Stimulated activated CD4-positive, alpha-beta T cell treated with anti-CD3 and anti-CD28 coated beads, Interleukin-1b, Interleukin-23, amount 100 ng/mL, for 4 hours (primary cell): ENCODE measurements at regions not wholly inside any gene's neighbourhood (a gene's known extent, or its start where the extent isn't known, plus 50 kb on each side); places are given as distances from the start of the nearest gene placed in this dataset.
"Not testable (repeated sequence)": the region's sequence is repeated elsewhere in the genome, so short reads cannot be mapped to it uniquely, and the experiment has no call there.

Experiments
- DNase-seq, 2 donors: peaks; one replicate each; pipeline ENCODE4 v3.0.0-alpha.2; 2020; ENCODE audit warnings: low read depth in 2 of 2

GRCh38 chr3:82410366-82410765 lies 648.9 kb upstream of the GBE1 start:
- DNase-seq = no peak

DNA sequence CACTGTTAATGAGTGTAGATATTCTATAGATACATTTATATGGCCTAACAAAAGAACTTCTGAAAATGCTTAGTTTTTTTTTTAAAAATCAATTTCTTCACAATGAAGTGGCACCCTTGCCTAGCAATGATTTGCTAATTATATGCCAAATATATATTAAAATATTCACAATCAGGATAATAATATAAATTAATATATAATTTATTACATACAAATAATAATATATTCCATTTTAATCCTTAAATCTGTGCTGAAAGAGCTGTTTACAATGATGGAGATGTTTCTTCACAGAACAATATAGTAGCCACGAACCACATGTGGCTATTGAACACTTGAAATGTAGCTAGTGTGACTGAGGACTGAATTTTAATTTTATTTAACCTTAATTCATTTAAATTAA lies 648.4 kb upstream of the GBE1 start:
- DNase-seq = no peak

GRCh38 chr3:82392203-82392775 lies 630.8 kb upstream of the GBE1 start:
- no peak for DNase-seq

DNA sequence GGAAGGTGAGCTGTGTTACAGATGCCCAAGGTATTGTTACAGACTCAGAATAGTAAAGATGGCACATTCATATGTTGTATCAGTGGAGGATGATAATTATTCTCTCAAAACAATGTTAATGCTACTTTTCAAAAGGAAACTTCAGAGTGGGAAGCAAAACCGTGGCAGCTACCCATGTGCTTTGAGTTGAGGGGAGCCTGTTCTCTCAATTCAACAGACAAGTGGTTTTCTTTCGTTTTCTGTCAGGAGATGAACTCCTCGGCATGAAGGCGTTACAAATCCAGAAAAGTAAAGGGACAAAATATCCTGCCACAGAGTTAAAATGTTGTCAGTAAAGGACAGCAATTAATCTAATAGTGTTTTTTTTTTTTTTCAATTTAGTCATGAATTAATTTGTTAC lies 629.4 kb upstream of the GBE1 start:
- no peak for DNase-seq

- no peak for DNase-seq
These were observed 625.2 kb upstream of the GBE1 start for GRCh38 chr3:82386647-82387046.

DNA sequence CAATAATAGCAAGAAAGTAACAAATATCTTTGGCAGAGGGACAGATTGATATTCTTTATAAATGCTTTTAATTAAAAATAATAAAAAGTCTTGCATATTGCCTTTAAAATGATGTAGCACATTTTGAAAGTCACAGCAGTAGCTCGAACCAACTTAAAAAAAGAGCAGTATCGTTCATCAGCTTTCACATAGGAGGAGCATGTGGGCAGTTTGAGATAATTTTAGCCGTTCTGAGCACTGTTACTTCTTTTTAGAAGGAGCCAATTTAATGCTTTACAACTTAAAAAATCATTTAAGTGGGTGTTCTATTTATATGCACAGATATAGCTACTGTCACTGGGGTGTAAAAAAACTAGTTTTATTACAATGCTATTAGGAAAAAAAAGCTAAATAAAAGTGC lies 622.7 kb upstream of the GBE1 start:
- DNase-seq = no peak

- DNase-seq = no peak
These were observed 621.4 kb upstream of the GBE1 start for GRCh38 chr3:82382831-82383230.

GRCh38 chr3:82378392-82378791 lies 616.9 kb upstream of the GBE1 start:
- DNase-seq = no peak

DNA sequence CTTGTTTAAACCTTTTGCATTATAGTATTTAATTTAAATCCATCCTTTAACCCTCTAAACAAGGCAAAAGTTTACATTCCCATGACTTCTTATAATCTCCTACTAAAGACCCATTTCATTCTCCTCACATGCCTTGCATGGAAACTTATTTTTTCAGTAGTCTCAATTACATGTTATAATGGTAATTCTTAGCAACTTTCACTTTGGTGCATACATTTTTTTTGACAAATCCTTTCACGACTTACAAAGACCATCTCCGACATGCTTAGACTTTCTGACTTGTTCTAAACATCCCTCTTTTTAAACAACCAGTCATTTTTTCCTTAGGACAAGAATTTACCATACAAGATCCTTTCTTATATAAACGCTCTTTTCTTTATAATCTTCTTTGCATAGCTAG lies 615.4 kb upstream of the GBE1 start:
- DNase-seq = no peak

DNA sequence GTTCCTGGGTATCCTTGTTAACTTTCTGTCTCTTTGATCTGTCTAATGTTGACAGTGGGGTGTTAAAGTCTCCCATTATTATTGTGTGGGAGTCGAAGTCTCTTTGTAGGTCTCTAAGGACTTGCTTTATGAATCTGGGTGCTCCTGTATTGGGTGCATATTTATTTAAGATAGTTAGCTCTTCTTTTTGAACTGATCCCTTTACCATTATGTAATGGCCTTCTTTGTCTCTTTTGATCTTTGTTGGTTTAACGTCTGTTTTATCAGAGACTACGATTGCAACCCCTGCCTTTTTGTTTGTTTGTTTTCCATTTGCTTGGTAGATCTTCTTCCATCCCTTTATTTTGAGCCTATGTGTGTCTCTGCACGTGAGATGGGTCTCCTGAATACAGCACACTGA lies 612.4 kb upstream of the GBE1 start:
- not testable (repeated sequence) for DNase-seq

GRCh38 chr3:82364827-82365226 lies 603.4 kb upstream of the GBE1 start:
- DNase-seq = no peak

DNA sequence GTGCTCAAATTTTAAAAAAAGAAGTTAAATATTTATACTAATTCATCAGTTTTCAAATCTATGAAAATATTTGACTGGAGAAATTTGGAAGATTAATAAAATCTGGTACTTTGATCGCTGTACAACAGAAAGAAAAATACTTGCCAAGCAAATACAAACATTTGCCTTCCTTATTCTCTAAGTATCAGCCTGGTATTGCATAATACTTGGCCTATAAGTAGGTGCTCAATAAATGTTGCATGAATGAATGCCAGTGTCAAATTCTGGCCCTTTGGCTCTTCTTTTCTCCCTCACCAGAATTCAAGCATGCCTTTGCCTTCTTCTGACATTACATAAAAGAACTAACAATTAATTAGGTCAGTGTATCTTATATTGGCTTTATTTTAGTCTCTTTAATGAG lies 601.7 kb upstream of the GBE1 start:
- DNase-seq = no peak

DNA sequence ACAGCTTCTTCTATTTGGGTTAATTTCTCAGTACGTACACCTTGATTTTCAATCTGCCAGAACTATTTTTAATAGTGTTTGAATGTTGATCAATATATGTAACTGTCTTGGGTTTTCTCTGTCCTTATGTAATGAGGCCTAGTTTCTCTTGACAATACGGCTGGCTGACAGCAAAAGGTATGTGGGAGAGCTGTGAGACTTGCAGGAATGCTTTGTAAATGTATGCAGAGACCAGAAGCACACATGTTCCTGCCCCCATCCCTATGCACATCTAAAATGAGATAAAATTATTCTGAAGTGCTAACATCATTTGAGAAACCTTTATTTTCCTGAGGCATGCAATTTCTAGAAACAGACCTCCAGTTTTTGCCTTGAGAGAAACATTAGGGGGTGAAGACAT lies 593.8 kb upstream of the GBE1 start:
- DNase-seq = no peak

DNA sequence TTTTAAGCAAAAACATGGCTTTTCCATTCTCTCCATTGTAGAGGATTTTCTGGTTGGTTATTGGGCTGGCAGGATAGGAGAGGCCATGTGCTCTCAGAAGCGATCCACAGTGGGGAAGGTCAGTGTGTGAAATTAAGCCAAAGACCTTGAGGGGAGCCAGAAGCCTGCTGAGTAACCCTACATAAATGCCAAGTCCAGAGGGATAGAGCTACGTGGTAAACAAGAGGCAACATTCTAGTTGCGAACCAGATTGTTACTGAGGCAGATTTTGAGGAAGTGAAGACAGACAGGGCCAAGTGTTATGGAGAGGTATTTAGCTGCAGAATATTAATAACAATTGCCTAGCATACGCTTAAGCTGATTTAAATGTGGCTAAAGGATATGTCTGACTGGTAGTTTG lies 592.8 kb upstream of the GBE1 start:
- no peak for DNase-seq

- no peak for DNase-seq
These were observed 592.1 kb upstream of the GBE1 start for GRCh38 chr3:82353306-82354171.

GRCh38 chr3:82347585-82347984 lies 586.1 kb upstream of the GBE1 start:
- DNase-seq = no peak

DNA sequence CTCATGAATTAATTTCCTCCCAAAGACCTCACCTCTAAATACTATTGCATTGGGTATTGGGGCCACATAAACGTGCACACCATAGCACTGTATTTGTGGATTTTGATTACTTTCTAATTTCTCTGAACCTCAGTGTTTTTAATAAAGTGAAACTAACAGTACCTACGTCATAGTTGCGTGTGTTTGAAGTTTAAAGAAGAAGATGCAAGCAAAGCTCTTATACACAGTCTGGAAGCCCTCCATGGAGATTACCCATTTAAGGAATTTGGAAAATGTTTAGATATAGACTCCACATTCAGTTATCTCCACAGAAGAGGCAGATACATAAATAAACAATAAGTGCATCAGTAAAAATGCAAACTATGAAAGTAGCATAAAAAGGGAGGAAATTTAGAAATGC lies 581.1 kb upstream of the GBE1 start:
- no peak for DNase-seq

- no peak for DNase-seq
These were observed 567.9 kb upstream of the GBE1 start for GRCh38 chr3:82329300-82329699.

GRCh38 chr3:82311901-82312300 lies 550.5 kb upstream of the GBE1 start:
- DNase-seq = no peak

DNA sequence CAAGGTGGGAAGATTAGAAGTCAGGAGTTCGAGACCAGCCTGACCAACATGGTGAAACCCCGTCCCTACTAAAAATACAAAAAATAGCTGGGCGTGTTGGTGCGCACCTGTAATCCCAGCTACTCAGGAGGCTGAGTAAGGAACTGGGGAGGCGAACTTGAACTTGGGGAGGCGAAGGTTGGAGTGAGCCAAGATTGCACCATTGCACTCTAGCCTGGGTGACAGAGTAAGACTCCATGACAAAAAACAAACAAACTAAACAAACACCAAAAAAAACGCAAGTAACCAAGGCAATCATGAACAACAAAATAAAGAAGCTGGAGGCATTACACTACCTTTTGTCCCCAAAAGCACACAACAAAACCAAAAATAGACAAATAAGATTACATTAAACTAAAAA lies 547.3 kb upstream of the GBE1 start:
- no peak for DNase-seq

DNA sequence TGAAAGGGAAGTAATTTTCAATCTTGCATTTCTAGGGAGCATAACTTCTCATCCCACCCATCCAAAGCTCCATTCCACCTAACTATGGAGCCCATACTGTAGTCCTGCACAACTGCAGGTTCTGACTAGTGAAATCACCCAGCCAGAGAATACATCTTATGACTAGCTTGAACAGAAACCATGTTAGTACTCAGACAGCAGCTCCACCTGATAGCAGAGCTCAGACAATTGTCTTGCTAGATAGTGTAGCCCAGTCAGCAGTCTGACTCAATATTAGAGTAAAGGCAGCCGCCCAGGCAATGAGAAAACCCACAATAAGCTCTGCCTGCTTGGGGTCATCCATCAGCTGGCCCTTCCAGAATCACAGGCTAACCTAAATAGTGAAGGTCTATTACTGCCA lies 544.7 kb upstream of the GBE1 start:
- no peak for DNase-seq

DNA sequence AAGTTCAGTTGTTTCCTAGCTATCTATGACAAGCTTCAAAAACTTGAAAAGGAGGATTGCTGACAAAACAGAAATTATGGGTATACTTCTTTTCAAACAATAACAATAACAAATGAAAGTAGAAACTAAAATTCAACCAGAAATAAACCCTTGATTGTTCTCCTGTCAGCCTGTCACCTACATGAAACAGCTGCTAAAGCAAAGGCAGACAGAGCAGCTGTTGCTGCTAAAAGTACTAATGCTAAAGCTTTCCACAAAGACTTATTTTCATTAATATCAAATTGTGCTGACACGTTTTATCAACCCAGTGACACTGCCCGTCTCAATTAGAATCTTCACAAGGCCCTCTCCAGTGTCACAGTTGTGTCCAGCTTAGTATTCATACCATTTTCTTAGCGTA lies 533.2 kb upstream of the GBE1 start:
- no peak for DNase-seq

GRCh38 chr3:82293867-82294266 lies 532.4 kb upstream of the GBE1 start:
- no peak for DNase-seq

GRCh38 chr3:82293435-82293834 lies 532.0 kb upstream of the GBE1 start:
- DNase-seq = no peak
